ENCODE measurements at regions not wholly inside any gene's neighbourhood (a gene's known extent, or its start where the extent isn't known, plus 50 kb on each side); places are given as distances from the start of the nearest gene placed in this dataset.

GRCh38 chr2:516131-516530, 161.1 kb downstream of the TMEM18 start:
- no peak overlapping the region for H3K27ac ChIP-seq (replicated peaks)
- no peaks in the 10 kb centered on the region for H3K9me3 ChIP-seq (replicated peaks)
- peaks cover 62% of the 10 kb centered on the region for H3K27me3 ChIP-seq (ENCODE audit: low read depth)
- H3K4me1 ChIP-seq, result no peaks in the 10 kb centered on the region
- no peak for TF ChIP-seq CTCF (IDR thresholded peaks at IDR 0.05; ENCODE audit: borderline replicate concordance)
- H3K36me3 ChIP-seq, result no peaks in the 10 kb centered on the region
- no peak for DNase-seq
- H3K4me3 ChIP-seq, result no peak overlapping the region
- intact Hi-C loops (cut with micrococcal nuclease), result no loop called here

GRCh38 chr2:515441-516127, 161.6 kb downstream of the TMEM18 start:
- H3K36me3 ChIP-seq, result no peaks in the 10 kb centered on the region
- intact Hi-C loops (cut with micrococcal nuclease), result no loop called here
- DNase-seq, result no peak
- no peaks in the 10 kb centered on the region for H3K9me3 ChIP-seq (replicated peaks)
- peaks cover 60% of the 10 kb centered on the region for H3K27me3 ChIP-seq (ENCODE audit: low read depth)
- TF ChIP-seq CTCF (IDR thresholded peaks at IDR 0.05; ENCODE audit: borderline replicate concordance), result no peak
- no peaks in the 10 kb centered on the region for H3K4me1 ChIP-seq
- no peak overlapping the region for H3K4me3 ChIP-seq
- H3K27ac ChIP-seq (replicated peaks), result no peak overlapping the region

- H3K36me3 ChIP-seq, result no peaks in the 10 kb centered on the region
- no peak overlapping the region for H3K4me3 ChIP-seq
- H3K9me3 ChIP-seq (replicated peaks), result no peaks in the 10 kb centered on the region
- DNase-seq, result no peak
- no peaks in the 10 kb centered on the region for H3K4me1 ChIP-seq
- no peak overlapping the region for H3K27ac ChIP-seq (replicated peaks)
- intact Hi-C loops (cut with micrococcal nuclease), result no loop called here
- H3K27me3 ChIP-seq (ENCODE audit: low read depth), result peaks cover 60% of the 10 kb centered on the region
- no peak for TF ChIP-seq CTCF (IDR thresholded peaks at IDR 0.05; ENCODE audit: borderline replicate concordance)
Measured at GRCh38 chr2:513981-514706, 163.1 kb downstream of the TMEM18 start.

GRCh38 chr2:510839-511238, 166.4 kb downstream of the TMEM18 start:
- TF ChIP-seq CTCF (IDR thresholded peaks at IDR 0.05; ENCODE audit: borderline replicate concordance), result no peak
- no peaks in the 10 kb centered on the region for H3K9me3 ChIP-seq (replicated peaks)
- intact Hi-C loops (cut with micrococcal nuclease), result no loop called here
- H3K4me1 ChIP-seq, result no peaks in the 10 kb centered on the region
- no peak for DNase-seq
- H3K27me3 ChIP-seq (ENCODE audit: low read depth), result peaks cover 63% of the 10 kb centered on the region
- no peak overlapping the region for H3K4me3 ChIP-seq
- H3K36me3 ChIP-seq, result no peaks in the 10 kb centered on the region
- H3K27ac ChIP-seq (replicated peaks), result no peak overlapping the region

GRCh38 chr2:509888-510287, 167.3 kb downstream of the TMEM18 start:
- no peak for TF ChIP-seq CTCF (IDR thresholded peaks at IDR 0.05; ENCODE audit: borderline replicate concordance)
- Histone ChIP-seq H3K4me3 (no peak overlapping the region), H3K27ac (replicated peaks) (no peak overlapping the region), H3K27me3 (ENCODE audit: low read depth) (peaks cover 68% of the 10 kb centered on the region), H3K36me3 (no peaks in the 10 kb centered on the region), H3K9me3 (replicated peaks) (no peaks in the 10 kb centered on the region), H3K4me1 (no peaks in the 10 kb centered on the region)
- DNase-seq, result no peak
- intact Hi-C loops (cut with micrococcal nuclease), result no loop called here

All from left ventricle myocardium inferior (tissue), 1 donor.